ENCODE measurements at regions not wholly inside any gene's neighbourhood (a gene's known extent, or its start where the extent isn't known, plus 50 kb on each side); places are given as distances from the start of the nearest gene placed in this dataset.

DNA sequence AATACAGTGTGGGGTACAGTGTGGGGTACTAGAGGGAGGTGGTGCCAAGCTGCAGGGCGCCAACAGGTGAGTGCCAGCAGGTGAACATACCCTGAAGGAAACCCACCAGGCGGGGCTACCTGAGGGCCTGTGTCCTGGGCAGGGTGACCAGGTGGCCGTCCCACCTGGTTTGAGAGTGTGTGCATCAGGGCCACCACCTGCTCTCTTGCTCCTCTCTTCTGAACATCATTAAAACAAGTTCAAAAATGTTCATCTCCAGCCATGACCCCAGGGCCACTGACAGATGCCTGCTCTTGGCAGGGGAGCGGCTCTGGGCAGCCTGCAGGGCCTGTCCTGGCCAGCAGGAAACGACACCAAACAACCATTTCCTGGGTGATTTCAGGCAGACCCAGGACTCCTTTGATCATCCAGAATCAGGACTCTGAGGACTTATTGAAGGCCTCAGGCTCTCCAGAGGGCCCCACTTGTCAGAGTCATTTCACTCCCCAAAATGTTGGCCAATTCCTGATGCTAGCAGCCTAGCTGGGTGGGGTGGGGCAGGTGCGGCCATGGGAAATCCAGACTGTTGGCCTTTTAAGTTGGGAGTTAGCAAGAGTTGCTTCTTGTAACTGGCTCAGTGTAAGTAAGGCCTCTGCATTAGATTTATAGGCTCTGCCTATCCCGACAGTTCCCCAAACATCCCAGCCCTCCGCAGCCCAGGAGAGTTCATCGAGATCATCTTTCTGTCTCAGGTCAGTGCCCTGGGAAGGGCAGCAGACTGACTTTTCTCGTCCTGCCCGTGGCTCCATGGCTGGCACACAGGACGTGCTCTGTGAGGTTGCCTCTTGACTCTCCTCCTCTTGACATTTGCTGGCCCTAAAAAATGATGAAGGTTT lies 111.5 kb upstream of the ZNF236 start:
- no peak for TF ChIP-seq POLR2AphosphoS5 (IDR thresholded peaks at IDR 0.05; ENCODE audit: borderline replicate concordance, low read depth, low read length)
- no peak for TF ChIP-seq EZH2 (IDR thresholded peaks at IDR 0.05)
- no peak for TF ChIP-seq FOXP2 (optimal IDR thresholded peaks at IDR 0.05; ENCODE audit: control extremely low read depth, extremely low read length, insufficient read depth)

All from SK-N-MC (cell line).